ENCODE measurements at regions not wholly inside any gene's neighbourhood (a gene's known extent, or its start where the extent isn't known, plus 50 kb on each side); places are given as distances from the start of the nearest gene placed in this dataset.
"Not testable (repeated sequence)": the region's sequence is repeated elsewhere in the genome, so short reads cannot be mapped to it uniquely, and the experiment has no call there.

- DNase-seq, result no peak
These were observed 158.4 kb upstream of the NRP1 start for GRCh38 chr10:33492701-33493345.

DNA sequence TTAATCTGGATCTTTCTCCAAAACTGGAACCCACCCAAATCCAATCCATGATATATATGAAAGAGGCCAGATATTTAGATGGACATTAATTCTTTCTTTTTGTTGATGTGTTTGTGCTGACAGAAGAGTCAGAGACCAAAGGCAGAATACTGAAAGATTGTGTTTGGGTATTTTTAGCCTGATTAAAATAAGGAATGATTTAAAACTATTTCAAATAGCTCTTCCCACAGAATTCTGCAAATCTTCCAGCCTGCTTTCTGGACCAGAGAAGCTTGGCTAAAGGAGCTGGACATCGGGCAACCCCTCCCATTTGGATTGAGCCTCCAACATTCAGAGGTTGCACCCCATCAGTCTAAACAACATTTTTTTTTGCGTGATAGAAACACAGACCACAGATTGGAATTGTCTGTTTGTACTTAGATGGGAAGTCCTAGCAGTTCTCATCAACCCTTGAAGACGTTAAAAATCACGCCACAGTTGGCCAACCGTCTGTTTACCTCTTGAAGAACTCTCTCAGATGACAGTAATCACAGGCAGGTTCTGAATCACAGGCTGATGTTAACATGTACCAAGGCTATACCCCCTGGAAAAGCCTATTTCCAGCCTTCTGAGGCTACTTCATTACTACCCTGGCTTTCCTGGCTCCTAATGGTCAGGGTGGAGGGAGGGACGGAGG is 155.2 kb upstream of the NRP1 start:
- DNase-seq, result no peak

DNA sequence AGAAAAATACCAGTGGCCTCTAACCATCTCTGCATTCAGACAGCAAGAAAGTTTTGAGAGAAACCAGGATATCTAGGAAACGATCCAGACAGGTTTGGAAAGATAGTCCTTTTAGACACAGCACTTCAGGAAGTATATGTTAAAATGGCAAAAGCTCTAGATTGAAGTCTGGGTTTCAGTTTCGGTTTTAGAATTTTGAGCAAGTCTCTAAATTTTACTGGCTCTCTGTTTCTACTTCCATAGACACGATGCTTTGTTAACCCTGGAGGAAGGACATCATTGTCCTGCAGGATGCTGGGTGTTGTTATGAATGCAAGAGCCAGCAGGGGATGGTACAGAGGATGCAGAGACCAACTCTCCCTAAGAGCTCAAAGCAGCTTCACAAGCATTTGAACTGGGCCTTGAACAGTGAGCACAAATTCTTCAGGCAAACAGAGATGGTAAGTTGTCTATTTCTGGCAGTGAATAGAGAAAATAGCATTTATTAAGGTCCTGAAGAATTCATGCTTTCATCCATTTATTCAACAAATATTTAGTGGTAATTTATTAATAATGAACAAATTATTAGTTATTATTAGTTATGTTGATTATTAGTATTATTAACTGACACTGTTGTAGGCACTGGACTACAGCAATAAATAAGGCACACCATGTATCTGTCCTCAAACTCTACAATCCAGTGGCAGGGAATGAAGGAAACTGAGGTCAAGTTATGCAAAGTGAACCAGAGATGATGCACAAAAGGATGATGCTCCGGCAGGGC is 152.7 kb upstream of the NRP1 start:
- peak in 1 of 5 experiments; percentile 49 for DNase-seq

DNA sequence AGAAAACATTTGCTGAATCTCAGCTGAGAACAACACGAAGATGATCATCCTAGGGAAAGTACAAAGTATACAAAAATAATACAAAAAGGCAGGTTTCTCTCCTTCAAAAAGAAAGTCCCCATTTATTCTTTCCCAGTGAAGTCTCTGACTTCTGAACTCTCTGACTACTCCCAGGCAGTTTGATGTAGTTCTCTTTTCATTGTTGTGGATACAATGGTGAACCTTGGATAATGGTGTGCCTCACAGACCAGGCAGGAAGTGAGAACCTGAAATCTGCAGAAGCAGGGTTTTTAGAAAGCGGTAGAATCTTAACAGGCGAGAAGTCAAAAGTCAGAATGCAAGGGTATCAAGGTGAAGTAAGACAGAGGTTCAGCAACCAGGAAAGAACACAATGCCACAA is 150.8 kb upstream of the NRP1 start:
- DNase-seq, result no peak

GRCh38 chr10:33484787-33485186 is 150.3 kb upstream of the NRP1 start:
- DNase-seq, result no peak

- no peak for DNase-seq
These were observed 149.3 kb upstream of the NRP1 start for GRCh38 chr10:33483816-33484190.

GRCh38 chr10:33483124-33483815 is 148.8 kb upstream of the NRP1 start:
- no peak for DNase-seq

DNA sequence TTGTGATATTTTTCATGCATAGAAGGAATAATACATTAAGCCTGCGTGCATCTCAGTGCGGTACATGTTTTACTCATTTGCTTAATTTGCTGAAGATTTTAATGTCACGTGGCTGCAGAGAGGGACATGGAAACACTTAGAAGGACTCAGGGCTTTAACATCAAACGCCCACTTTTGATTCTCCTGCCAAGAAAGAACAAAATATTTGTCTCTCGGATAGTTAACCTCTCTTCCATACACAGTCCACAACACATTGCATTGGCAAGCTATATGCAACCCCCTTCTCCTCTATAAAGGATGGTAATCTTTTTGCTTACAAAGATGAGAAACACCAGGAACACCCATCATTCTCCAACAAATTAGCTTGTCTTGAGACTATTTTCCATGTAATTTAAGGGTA is 148.0 kb upstream of the NRP1 start:
- DNase-seq, result no peak

GRCh38 chr10:33481184-33481583 is 146.7 kb upstream of the NRP1 start:
- DNase-seq, result no peak

DNA sequence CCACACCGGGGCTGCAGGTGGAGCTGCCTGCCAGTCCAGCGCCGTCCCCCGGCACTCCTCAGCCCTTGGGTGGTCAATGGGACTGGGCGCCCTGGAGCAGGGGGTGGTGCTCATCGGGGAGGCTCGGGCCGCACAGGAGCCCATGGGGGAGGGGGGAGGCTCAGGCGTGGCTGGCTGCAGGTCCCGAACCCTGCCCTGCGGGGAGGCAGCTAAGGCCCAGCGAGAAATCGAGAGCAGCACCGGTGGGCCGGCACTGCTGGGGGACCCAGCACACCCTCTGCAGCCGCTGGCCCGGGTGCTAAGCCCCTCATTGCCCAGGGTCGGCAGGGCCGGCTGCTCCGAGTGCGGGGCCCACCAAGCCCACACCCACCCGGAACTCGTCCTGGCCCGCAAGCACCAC is 145.9 kb upstream of the NRP1 start:
- DNase-seq, result not testable (repeated sequence)

DNA sequence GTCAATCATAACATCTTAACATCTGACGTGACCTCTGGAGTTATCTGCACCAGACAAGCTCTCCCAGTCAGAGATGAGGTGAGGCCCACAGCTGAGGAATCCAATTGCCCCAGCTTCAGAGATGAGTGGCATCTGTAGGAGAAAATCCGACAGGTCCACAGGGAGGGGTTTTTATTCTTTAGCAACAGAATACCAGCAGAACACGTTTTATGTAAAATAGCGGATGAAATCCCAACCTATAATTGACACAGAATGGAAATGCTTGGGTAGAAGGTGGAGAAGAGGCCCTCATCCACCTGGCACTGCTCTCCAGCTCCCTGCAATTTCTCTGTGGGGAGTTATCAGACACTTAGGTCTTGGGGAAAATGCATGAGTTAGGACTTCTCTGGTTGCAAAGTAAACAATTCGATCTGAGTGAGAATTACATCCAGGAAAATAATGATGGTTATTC is 144.2 kb upstream of the NRP1 start:
- DNase-seq, result no peak

DNA sequence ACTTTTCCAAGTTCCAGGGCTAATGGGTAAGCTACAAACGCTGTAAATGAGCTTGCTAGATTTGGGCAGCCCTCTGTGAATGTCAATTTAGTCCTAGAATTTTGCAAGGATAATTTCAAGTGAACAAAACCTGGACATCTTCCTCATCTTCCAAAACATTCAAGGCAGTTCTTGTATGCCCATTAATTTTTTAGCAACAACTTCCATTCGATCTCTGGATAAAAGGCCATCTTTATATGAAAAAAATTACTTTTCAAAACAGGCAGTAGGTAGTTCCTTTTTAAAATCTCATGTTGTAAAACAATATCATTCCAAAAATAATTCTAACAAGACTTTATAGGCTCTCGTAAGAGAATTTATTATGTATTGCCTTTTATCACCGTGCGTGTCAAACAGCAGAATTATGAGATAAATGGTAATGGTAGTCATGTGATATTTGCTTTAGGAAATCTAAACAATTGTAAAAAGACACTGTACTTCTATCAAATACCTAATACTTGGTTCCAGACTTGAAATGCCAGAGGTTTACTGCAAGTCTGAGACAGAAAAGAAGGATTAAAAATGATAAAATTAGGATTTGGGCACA is 143.7 kb upstream of the NRP1 start:
- DNase-seq, result no peak

GRCh38 chr10:33477291-33478088 is 143.0 kb upstream of the NRP1 start:
- no peak for DNase-seq

GRCh38 chr10:33476757-33477273 is 142.3 kb upstream of the NRP1 start:
- DNase-seq, result no peak

DNA sequence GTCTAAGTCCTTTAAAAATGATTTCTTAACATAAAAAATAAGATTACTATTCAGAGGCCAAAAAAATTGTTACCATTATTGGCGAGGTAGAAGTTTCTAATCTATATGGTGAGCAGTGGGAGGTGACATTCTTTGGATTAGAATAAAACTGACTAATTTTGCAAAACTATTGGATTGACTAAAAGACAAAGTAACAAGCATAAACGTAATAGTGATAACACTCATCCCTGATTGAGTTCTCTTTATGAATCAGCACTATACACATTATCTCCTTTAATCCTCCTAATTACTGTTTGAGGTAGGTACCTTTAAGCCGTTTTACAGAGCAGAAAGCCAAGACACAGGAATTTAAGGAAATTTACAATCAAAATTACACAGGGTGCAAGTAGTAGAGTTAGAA is 139.2 kb upstream of the NRP1 start:
- no peak for DNase-seq

- DNase-seq, result not testable (repeated sequence)
These were observed 133.5 kb upstream of the NRP1 start for GRCh38 chr10:33468006-33468405.

DNA sequence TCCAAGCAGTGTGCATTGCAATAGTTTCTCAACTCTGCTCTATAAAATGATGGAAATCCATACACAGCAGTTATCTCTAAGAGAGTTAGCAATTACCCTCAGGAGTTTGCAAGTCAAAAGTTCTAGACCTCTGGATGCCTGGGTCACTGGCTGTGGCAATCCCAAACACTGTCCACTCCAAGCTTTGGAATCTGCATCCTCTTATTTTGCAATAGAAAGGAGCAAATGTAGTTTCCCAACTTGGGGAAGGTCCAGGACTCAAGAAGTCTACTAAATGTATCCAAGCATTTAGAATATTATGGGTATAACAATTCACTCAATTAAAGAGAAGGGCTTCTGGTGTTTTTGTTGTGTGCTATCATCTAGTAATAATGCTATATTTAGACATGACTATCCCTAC is 131.3 kb upstream of the NRP1 start:
- DNase-seq, result no peak

- DNase-seq, result no peak
These were observed 128.5 kb upstream of the NRP1 start for GRCh38 chr10:33463011-33463410.

- no peak for DNase-seq
These were observed 126.8 kb upstream of the NRP1 start for GRCh38 chr10:33461295-33461640.

DNA sequence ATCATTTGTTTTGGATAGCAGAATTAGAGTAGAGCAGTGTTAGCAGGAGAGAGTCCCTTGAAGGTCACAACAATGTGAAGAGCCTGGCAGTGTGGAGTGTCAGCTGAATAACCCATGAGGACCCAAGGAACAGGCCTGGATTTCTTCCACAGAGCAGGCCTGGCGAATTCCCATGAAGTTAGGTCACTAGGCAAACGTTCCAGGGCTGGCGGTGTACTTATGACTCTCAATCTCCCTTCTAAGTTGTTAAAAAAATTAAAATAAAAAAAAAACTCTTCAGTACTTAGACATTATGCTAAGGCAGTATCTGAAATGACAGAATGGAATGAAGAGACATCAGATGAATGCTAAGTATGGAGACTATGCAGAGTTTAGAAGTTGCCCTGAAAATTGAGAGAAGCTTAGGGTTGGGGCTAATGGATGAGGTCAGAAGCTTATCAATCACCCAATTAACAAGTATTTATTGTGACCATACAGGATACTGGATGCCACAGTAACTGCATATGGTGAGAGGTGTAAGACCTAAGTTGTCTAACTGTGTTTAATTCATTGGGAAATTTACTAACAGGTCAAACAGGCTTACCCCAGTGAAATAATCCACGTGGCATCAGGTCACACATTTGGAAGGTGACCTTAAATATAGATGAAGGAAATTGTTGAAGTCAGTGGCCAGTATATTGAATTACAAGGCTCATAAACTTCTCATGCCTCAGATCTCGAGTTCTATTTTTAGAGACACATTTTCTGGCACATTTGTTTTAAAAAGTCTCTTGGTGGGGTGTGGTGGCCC is 126.2 kb upstream of the NRP1 start:
- no peak for DNase-seq

GRCh38 chr10:33459602-33460001 is 125.1 kb upstream of the NRP1 start:
- DNase-seq, result no peak

Measured in T-helper 2 cell (primary cell).